C4-2B (cell line): ENCODE measurements at regions not wholly inside any gene's neighbourhood (a gene's known extent, or its start where the extent isn't known, plus 50 kb on each side); places are given as distances from the start of the nearest gene placed in this dataset.

Experiments used
- CTCF ChIP-seq: fragments of 450-650 bp; conservative IDR thresholded peaks from 2 replicates; pipeline ENCODE4 v1.5.1; 2017; ENCODE audit warnings: mild to moderate bottlenecking
- ZFX ChIP-seq: fragments of 450-650 bp; IDR thresholded peaks from 2 replicates; pipeline ENCODE4 v1.6.1; 2017

DNA sequence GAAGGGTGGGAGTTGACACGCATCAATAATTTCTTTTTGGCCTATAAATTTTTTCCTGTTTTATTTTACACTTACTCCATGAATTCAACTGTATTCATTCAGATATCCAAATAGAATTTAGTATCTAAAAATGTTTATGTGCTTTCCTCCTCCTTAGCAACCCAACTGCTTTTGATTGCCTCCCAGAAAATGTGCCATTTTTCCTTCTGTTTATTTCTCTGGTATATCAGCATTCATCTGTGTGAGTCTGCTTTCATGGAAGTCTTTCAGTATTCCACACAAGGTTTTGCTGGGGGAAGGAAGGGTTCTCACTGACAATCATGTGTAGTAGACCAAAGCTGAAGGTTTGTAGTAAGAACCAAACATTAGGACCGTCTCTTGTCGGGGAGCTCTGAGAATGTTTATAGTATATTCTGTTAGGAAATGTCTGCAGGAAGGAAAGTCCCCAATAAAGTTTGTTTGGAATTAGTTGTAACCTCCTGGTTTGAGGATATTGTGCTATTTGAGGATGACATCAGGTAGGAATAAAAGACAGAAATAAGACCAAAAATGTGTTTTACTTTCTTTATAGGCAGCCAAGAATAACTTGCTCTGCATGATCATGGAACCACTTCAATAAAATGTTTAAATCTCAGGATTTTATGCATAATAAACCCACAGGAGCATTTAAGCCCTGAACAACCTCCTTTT is 673.6 kb upstream of the INTU start:
- TF ChIP-seq CTCF (no peak), ZFX (no peak)
